GM12878 (cell line): ENCODE measurements at regions not wholly inside any gene's neighbourhood (a gene's known extent, or its start where the extent isn't known, plus 50 kb on each side); places are given as distances from the start of the nearest gene placed in this dataset.
"Not testable (repeated sequence)": the region's sequence is repeated elsewhere in the genome, so short reads cannot be mapped to it uniquely, and the experiment has no call there.

Experiments
- ATAC-seq: fragments of 200-7000 bp; cut with Tn5 transposase; 3 replicates; pipeline ENCODE4 v1.9.1; 2020; ENCODE audit warnings: mild to moderate bottlenecking, moderate library complexity
- BruUV-seq: library from RNA; stranded (reverse); fragments of 400-500 nt; replicated peaks from 2 replicates; lab custom pipeline; 2021; lab: Mats Ljungman, UMichigan
- CTCF ChIA-PET: fragments of 300-600 bp; sonication (Branson Sonifier 250); formaldehyde crosslinking; extraction: SDS; loops from one replicate; lab custom pipeline; 2021; ENCODE audit warnings: inconsistent platforms; lab: Yijun Ruan, JAX
- POLR2A ChIA-PET: fragments of 350-600 bp; formaldehyde crosslinking; extraction: SDS; loops from one replicate; lab custom pipeline; 2021; ENCODE audit warnings: inconsistent platforms; lab: Charles Lee
- RAD21 ChIA-PET: fragments of 300-600 bp; sonication (Branson Sonifier 250); formaldehyde crosslinking; loops from one replicate; lab custom pipeline; 2023; ENCODE audit warnings: antibody characterized with exemption; ENCODE audit not compliant: unreplicated experiment; lab: Charles Lee
- SMC1A ChIA-PET: fragments of 300-600 bp; sonication (Branson Sonifier 250); formaldehyde crosslinking; loops from one replicate; lab custom pipeline; 2023; ENCODE audit not compliant: unreplicated experiment, uncharacterized antibody; lab: Charles Lee
- DNase-seq: peaks from one replicate; pipeline ENCODE4 v3.0.0-alpha.2; 2011; ENCODE audit warnings: low read depth, low spot score
- FAIRE-seq: peaks from 3 replicates; lab custom pipeline; 2011; peaks lifted over from hg19 to GRCh38; lab: Jason Lieb, UNC
- H2AFZ ChIP-seq: 2 replicates; pipeline ENCODE4 v1.6.0; 2011; ENCODE audit warnings: low read depth, low read length, control low read depth; ENCODE audit not compliant: control insufficient read depth
- H3K27ac ChIP-seq: 2 replicates; pipeline ENCODE4 v1.5.1; 2011; ENCODE audit warnings: control low read depth; ENCODE audit not compliant: control insufficient read depth, insufficient read depth
- H3K27me3 ChIP-seq, 2 experiments: replicated peaks in 1 of 2; 2 replicates each; pipeline versions ENCODE4 v1.6.0 to v1.6.1; 2011; ENCODE audit warnings: low read length in 1 of 2; ENCODE audit not compliant: control insufficient read depth in 2 of 2, insufficient read depth in 2 of 2
- H3K36me3 ChIP-seq, 2 experiments: 2 replicates each; pipeline ENCODE4 v1.5.1; 2011; ENCODE audit warnings: low read length in 1 of 2; ENCODE audit not compliant: control insufficient read depth in 2 of 2, insufficient read depth in 2 of 2
- H3K4me1 ChIP-seq: 2 replicates; pipeline ENCODE4 v1.6.1; 2011; ENCODE audit warnings: mild to moderate bottlenecking, low read length, moderate library complexity, mixed read lengths; ENCODE audit not compliant: control insufficient read depth, insufficient read depth
- H3K4me2 ChIP-seq: 2 replicates; pipeline ENCODE4 v1.6.0; 2011; ENCODE audit warnings: control low read depth; ENCODE audit not compliant: control insufficient read depth, insufficient read depth
- H3K4me3 ChIP-seq: fragments of 200-600 bp; sonication (generic); 2 replicates; pipeline ENCODE4 v1.5.1; 2016
- H3K79me2 ChIP-seq: 2 replicates; pipeline ENCODE4 v1.6.0; 2011; ENCODE audit warnings: low read length; ENCODE audit not compliant: control insufficient read depth, insufficient read depth
- H3K9ac ChIP-seq: 2 replicates; pipeline ENCODE4 v1.8.0; 2011; ENCODE audit warnings: low read length, control low read depth, mixed read lengths; ENCODE audit not compliant: control insufficient read depth, insufficient read depth
- H3K9me3 ChIP-seq: replicated peaks from 3 replicates; pipeline ENCODE4 v1.5.1; 2011; ENCODE audit warnings: mild to moderate bottlenecking, low read length; ENCODE audit not compliant: control insufficient read depth, insufficient read depth
- H4K20me1 ChIP-seq: 2 replicates; pipeline ENCODE4 v1.6.0; 2011; ENCODE audit not compliant: control insufficient read depth, insufficient read depth
- EZH2 ChIP-seq: IDR thresholded peaks from 2 replicates; pipeline ENCODE4 v1.6.1; 2012; ENCODE audit warnings: low read depth, mild to moderate bottlenecking, control low read depth, inconsistent platforms, low read length, borderline replicate concordance; ENCODE audit not compliant: control insufficient read depth
- MTA3 ChIP-seq: IDR thresholded peaks from 2 replicates; pipeline ENCODE4 v1.6.1; 2012; ENCODE audit warnings: low read length, inconsistent platforms, borderline replicate concordance
- MXI1 ChIP-seq: fragments of 150-350 bp; IDR thresholded peaks from 2 replicates; pipeline ENCODE4 v1.6.1; 2011; ENCODE audit warnings: low read depth, mild to moderate bottlenecking, inconsistent platforms, low read length, improper control_type of control experiment
- SMAD1 ChIP-seq: fragments of 450-650 bp; IDR thresholded peaks from 2 replicates; pipeline ENCODE4 v1.6.1; 2018; ENCODE audit warnings: mild to moderate bottlenecking, low read depth; ENCODE audit not compliant: partially characterized antibody
- SRF ChIP-seq, 2 experiments: IDR thresholded peaks; 2 replicates each; pipeline ENCODE4 v1.6.1; 2011; ENCODE audit warnings: low read depth in 2 of 2, low read length in 2 of 2, mild to moderate bottlenecking in 1 of 2, moderate library complexity in 1 of 2
- WGBS: methylation state at CpG from one replicate; pipeline ENCODE4 v1.1.6; 2016; ENCODE audit warnings: low lambda C conversion rate; ENCODE audit not compliant: insufficient replicate concordance, insufficient coverage; ENCODE audit errors: missing lambda C conversion rate; 5-methylcytosine and 5-hydroxymethylcytosine counted together
- in situ Hi-C: fragments of 300-500 bp; cut with MboI; formaldehyde crosslinking; loops from 9 replicates; pipeline ENCODE4 v1.14.3; 2018; ENCODE audit warnings: mixed read lengths
- intact Hi-C: fragments of 100-400 bp; cut with micrococcal nuclease; formaldehyde crosslinking; loops from one replicate; pipeline ENCODE4 v1.14.2; 2022; ENCODE audit not compliant: unreplicated experiment
- TF ChIP-seq, protein P1 (sequence below): IDR thresholded peaks from 2 replicates; pipeline ENCODE4 v1.6.1; 2011; ENCODE audit warnings: low read depth, low read length, improper control_type of control experiment, borderline replicate concordance

DNA sequence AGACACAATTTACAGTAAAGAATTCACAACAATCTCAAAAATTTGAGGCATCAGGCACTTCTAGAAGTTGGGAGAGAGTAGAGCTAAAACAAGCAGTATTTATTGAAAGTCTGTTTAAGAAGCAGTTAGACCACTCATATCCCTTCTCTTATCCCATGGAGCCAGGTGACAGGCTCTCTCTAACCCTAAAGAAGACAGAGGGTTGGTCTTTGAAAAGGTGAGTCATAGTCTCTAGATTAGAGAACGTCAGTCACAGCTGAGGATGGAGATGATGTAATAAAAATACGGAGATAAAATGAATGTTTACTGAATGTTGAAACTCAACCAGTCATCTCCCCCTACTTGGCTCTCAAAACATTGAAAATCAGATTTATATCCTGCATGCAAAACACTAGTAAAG is 223.8 kb downstream of the CHIC2 start (continued):
- TF ChIP-seq, protein P1, sequence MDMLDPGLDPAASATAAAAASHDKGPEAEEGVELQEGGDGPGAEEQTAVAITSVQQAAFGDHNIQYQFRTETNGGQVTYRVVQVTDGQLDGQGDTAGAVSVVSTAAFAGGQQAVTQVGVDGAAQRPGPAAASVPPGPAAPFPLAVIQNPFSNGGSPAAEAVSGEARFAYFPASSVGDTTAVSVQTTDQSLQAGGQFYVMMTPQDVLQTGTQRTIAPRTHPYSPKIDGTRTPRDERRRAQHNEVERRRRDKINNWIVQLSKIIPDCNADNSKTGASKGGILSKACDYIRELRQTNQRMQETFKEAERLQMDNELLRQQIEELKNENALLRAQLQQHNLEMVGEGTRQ, result no peak
- TF ChIP-seq MXI1 (no peak), SMAD1 (no peak), MTA3 (no peak), EZH2 (no peak), SRF (IDR thresholded peaks at IDR 0.05; ENCODE audit: low read depth in 2 of 2, low read length in 2 of 2) (no peak)
- TF ChIP-seq, all 136 proteins: peak for 0

DNA sequence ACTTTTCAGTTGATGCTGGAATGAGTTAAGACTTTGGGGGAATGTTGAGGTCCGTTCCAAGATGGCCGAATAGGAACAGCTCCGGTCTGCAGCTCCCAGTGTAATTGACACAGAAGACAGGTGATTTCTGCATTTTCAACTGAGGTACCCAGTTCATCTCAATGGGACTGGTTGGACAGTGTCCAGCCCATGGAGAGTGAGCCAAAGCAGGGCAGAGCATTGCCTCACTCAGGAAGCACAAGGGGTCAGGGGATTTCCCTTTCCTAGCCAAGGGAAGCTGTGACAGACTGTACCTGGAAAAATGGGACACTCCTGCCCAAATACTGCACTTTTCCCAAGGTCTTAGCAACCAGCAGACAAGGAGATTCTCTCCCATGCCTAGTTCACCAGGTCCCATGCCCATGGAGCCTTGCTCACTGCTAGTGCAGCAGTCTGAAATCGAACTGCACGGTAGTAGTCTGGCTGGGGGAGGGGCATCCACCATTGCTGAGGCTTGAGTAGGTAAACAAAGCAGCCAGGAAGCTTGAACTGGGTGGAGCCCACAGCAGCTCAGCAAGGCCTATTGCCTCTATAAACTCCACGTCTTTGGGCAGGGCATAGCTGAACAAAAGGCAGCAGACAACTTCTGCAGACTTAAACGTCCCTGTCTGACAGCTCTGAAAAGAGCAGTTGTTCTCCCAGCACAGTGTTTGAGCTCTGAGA is 231.0 kb downstream of the CHIC2 start:
- POLR2A ChIA-PET, H4K20me1 ChIP-seq, H3K27me3 ChIP-seq, H3K4me2 ChIP-seq, H3K4me3 ChIP-seq, CTCF ChIA-PET, H3K4me1 ChIP-seq, BruUV-seq, H2AFZ ChIP-seq, intact Hi-C loops, H3K36me3 ChIP-seq, FAIRE-seq, ATAC-seq, RAD21 ChIA-PET, H3K27ac ChIP-seq, DNase-seq, H3K9ac ChIP-seq, in situ Hi-C loops, H3K79me2 ChIP-seq, H3K9me3 ChIP-seq, SMC1A ChIA-PET: not testable (repeated sequence)
- 43% methylated on average over 7 of the region's 7 CpGs for WGBS
